GM13977 (cell line): ENCODE measurements at regions not wholly inside any gene's neighbourhood (a gene's known extent, or its start where the extent isn't known, plus 50 kb on each side); places are given as distances from the start of the nearest gene placed in this dataset.

Experiments used
- DNase-seq: peaks from one replicate; pipeline ENCODE4 v3.0.0; 2012; ENCODE audit warnings: low spot score
- in situ Hi-C: fragments of 300-500 bp; cut with MboI; formaldehyde crosslinking; loops from one replicate; pipeline ENCODE4 v1.12.0; 2022; ENCODE audit warnings: low sequenced_read_pairs, low pct_unique_long_range_greater_than_20kb, mixed read lengths, inconsistent platforms; ENCODE audit not compliant: unreplicated experiment
- TF ChIP-seq, protein P1 (sequence below): IDR thresholded peaks from 2 replicates; pipeline ENCODE4 v1.5.1; 2012; ENCODE audit warnings: mild to moderate bottlenecking, control low read depth; ENCODE audit not compliant: insufficient read depth; ENCODE audit errors: extremely low read depth, missing control alignments

- TF ChIP-seq, protein P1, sequence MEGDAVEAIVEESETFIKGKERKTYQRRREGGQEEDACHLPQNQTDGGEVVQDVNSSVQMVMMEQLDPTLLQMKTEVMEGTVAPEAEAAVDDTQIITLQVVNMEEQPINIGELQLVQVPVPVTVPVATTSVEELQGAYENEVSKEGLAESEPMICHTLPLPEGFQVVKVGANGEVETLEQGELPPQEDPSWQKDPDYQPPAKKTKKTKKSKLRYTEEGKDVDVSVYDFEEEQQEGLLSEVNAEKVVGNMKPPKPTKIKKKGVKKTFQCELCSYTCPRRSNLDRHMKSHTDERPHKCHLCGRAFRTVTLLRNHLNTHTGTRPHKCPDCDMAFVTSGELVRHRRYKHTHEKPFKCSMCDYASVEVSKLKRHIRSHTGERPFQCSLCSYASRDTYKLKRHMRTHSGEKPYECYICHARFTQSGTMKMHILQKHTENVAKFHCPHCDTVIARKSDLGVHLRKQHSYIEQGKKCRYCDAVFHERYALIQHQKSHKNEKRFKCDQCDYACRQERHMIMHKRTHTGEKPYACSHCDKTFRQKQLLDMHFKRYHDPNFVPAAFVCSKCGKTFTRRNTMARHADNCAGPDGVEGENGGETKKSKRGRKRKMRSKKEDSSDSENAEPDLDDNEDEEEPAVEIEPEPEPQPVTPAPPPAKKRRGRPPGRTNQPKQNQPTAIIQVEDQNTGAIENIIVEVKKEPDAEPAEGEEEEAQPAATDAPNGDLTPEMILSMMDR = no peak
- DNase-seq = peak; percentile 22
- in situ Hi-C loops = loop anchor here (10.0 kb wide), 1 partner anchor 360 kb away; no protein-coding TSS in a partner anchor
Observed at GRCh38 chr5:68644971-68645370, 429.4 kb downstream of the PIK3R1 start.

DNA sequence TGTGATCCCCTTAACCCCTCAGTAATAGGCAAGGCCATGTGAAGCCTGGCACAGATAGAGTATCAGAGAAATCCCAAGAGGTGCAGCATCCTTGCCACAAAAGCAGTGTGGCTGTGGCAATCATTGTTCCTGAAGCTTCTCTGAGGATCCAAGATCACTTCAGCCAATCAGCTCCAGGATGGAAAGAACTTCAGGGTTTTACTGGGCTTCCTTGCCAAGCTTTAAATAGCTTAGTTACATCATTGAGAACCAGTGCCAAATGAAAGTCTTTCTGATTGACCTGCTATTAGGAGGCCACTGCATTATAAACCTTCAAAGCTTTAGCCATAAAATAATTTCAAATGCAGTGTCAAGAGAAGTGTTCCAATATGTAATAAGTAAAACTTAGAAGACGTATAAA, 430.6 kb downstream of the PIK3R1 start:
- no peak for DNase-seq
- TF ChIP-seq, protein P1 = no peak
- in situ Hi-C loops = loop anchor here (10.0 kb wide), 1 partner anchor 361 kb away; no protein-coding TSS in a partner anchor

DNA sequence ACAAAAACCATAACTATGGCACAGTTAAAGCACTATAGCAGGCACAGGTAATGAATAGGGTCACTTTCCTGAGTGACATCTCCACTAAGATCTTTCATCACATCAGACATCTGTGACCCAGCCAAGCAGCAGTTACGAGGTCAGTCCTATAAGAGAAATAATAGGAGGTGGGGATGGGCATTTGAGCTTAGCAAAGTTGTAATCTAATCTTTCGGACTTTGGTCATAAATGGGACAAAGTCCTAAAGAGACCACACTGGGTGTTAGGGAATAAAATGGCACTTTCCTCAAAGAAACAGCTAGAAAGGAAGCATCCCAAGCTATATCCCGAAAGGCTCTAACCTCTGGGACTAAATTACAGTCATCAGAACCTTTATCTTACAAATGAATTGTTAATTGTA, 432.2 kb downstream of the PIK3R1 start:
- no peak for DNase-seq
- in situ Hi-C loops = loop anchor here (10.0 kb wide), 1 partner anchor 363 kb away; no protein-coding TSS in a partner anchor
- TF ChIP-seq, protein P1 = no peak

DNA sequence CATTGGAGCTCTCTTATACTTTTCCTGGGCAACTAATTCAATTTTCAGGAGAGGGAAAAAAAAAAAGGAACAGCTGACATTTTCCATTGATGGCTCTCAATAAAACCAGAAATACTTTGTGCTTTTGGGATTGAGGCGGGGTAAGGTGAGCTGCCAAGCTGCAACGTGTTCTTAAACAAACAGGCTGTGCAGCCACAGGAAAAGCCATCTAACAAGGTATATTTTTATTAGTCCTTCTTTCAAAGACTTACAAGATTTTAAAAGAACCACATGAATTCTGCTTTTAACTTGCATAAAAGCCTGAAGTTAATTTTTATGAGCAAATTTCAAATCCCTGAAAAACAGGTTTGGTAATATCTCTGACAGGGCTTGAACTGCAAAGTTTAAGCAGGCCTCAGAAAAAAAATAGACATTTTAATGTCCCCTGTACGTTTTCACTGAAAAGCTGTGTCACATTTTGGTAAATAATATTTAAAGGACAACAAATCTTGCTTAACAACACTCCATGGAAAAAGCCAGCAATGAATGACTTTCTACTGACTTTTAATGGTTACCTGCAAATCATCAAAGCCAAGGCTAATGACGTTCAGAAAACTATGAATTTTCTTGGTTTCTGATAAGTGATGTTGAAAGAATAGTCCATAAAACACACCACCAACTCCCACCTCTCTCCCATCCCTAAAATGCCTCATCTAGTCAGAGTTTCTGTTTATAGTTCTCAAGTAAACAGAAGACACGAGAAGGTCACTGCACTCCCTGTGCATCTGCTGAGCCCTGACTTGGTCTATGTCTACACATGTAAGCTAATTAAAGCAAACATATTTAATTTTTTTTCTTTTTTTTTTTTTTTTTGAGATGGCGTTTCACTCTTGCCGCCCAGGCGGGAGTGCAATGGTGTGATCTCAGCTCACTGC, 433.6 kb downstream of the PIK3R1 start:
- DNase-seq = no peak
- TF ChIP-seq, protein P1 = no peak
- in situ Hi-C loops = loop anchor here (10.0 kb wide), 1 partner anchor 364 kb away; no protein-coding TSS in a partner anchor

DNA sequence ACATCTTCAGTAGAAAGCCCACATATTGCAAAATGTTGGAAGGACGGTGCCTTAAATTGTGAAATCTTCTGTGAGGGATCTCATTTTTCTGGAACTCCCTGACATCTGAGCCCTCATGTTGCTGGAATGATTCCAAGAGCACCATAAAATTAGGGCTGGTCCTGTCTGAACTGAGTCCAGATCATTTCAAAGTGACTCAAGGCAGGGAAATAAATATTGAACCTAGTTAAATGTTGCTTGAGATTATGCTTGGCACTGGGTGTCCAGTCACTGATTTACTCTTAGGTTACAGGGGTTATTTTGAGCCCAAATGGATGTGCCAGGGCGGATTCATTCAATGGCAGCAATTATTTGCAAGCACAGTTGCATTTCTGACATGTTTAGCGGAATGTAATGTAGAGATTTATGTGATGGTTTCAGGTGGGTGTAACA, 437.0 kb downstream of the PIK3R1 start:
- DNase-seq = no peak
- TF ChIP-seq, protein P1 = no peak
- in situ Hi-C loops = no loop called here

DNA sequence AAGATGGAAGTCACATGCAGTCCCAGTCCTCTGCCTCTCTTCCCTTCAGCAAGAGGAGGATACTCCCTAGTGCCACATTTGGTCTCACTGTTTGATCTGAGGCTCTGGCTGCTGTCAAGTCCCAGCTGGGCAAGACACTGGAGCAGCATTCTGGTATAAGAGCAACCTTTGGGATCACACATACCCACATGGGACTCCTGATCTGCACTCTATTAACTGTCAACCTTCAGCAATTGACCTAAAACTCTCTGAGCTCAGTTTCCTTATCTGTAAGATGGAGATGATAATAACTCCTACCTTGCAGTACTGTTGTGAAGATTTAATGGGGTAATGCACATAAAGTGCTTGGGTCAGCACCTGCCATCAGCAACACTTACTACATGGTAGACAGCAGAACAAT, 437.9 kb downstream of the PIK3R1 start:
- DNase-seq = no peak
- TF ChIP-seq, protein P1 = no peak
- in situ Hi-C loops = no loop called here
